NCI-H128 (cell line): ENCODE measurements at regions not wholly inside any gene's neighbourhood (a gene's known extent, or its start where the extent isn't known, plus 50 kb on each side); places are given as distances from the start of the nearest gene placed in this dataset.
"Not testable (repeated sequence)": the region's sequence is repeated elsewhere in the genome, so short reads cannot be mapped to it uniquely, and the experiment has no call there.

ENCODE experiments used
- DNase-seq: peaks from one replicate; lab custom pipeline; 2025; ENCODE audit not compliant: unreplicated experiment; lab: John Stamatoyannopoulos, UW

DNA sequence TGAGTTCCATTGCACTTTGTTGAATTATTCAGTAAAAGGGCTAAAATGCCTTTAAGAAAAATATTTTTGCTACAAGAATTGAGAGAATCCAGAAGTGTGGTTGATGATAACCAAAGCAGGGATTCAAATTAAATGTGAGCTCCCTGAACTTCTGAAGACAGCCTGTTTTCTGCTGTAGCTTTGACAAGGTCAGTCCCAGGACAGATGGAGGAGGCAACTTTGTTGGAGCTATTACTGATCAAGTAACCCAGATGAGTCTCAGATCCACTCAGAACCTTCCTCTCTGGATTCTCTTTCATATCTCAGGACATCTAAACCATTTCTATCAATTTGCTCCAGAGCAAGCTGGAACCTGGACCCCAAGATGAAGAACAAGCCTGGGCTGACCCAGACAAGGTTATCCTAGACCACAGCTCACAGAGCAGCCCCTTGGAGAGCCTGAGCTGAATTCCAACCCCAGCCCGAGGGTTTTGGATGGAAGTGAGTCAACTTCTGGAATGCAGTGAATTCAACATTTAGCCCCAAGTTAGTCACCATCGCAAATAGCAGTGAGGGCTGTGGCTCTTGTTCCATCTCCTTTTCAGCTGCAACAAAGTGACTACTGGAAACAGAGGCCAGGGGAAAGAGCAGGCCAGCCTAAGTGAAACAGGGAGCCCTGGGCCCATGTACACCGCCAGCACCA, 137.8 kb upstream of the TSC22D1 start:
- no peak for DNase-seq

DNA sequence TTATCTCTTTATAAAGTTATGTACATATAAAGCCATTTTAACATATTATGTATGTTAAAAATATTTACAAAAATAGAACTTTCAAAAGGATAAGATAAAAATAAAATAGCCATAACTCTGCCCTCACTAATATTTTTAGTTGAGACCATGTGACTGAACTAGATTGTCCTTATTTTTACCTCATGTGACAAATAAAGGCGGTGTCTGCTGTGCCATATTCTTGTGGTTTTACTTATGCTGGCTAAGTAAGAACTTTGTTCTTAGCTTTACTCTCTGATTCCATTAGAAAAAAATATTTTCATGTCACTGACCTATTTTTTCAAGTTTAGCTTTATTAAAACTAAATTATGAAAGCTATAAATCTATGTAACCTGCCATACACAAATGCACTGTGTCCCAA, 135.6 kb upstream of the TSC22D1 start:
- DNase-seq = no peak

DNA sequence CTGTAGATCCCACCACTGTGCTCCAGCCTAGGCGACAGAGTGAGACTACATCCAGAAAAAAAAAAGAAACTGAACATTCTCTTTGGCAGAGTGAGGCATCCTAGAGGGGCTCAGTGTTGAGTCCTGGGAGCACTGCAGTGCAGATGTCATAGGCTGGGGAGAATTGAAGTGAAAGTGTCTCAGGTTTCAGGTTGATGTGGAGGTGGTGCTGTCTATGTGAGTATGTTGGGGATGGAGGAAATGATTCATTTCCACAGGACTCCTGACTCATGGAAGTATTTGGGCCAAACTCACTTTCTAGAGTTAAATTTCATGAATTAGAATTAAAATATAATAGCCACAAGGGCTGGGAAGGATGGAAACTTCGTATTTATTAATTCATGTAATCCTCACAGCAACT, 134.4 kb upstream of the TSC22D1 start:
- DNase-seq = no peak

DNA sequence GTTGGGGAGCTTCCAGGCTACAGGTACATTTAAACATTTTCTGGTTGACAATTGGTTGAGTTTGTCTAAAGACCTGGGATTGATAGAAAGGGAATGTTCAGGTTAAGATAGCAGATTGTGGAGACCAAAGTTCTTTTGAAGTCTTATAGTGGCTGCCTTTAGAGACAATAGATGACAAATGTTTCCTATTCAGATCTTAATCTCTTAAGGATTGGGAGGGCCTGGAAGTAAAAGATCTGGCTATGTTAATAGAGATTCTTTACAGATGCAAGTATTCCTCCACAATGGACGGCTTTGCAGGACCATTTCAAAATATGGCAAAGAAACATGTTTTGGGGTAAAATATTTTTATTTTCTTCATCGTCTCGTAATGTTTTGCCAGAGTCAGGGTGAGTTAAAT, 128.7 kb upstream of the TSC22D1 start:
- not testable (repeated sequence) for DNase-seq

DNA sequence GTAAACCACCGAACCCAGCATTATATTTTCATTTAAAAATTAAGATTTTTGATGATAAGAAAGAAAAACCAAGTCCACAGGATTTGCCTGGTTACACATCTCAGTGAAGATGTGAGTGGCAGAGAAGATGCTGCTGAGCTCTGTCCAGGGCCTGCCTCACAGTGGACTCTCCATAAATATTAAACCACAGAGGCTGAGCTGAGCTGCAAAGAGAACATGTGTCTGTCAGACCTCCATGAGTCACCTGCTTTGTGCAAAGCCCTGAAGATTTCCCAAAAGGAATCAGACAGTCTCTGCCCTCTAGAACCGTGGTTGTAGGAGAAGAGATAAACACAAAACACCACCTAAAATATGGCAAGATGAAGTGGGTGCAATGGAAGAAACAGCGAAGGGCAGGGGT, 127.2 kb upstream of the TSC22D1 start:
- DNase-seq = no peak

DNA sequence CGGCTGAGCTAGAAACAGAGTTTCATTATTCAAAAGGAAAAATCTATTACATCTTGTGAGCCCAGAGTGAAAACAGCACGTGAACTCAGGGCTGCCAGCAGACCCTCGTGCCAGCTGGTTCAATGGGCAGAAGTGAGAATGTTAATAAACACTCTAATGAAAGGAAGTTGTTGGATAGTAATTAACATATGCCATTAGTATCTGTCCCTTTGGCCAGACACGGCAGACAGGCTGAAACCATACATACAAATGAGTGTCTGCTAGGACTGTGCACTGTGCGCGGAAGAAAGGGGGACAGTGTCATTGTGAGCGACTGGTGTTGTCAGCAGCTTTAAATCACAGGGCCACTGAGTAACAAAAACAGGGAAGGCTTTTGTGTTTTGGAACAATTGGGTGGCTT, 121.9 kb upstream of the TSC22D1 start:
- no peak for DNase-seq

DNA sequence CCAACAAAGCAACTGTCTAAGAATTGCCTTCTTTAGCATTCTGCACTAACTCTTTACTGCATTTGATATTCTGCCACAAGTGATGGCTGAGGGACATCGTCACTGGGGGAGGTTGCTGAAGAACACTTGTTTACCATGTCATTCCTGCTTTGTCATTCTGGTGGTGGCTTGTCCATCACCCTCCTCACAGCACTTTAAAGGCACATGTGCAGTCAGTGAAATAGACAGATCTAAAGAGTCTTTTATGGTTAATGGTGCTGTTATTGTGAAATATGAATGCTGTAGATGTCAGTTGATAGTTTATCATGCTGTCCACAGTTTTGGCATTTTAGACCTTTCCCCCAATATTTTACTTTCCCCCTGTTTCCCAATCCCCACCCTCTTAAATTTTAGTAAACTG, 120.9 kb upstream of the TSC22D1 start:
- no peak for DNase-seq

DNA sequence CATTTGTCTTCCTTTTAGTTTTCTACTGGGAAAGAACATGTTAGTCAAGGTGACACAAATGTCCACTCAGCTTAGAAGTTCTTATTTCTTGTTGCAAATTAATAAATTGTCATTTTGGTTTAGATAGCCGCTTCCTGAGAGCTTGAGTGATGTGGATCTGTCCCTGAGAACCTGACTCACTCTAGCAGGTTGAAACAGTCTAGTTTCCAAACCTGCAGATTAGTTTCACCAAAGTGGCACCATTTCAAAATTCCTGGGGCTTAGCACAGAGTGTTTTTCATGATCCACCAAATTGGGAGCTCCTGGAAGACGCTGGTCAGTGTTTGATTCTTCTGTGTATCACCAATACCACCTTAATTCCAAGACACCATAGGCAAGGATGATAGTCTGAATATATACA, 119.4 kb upstream of the TSC22D1 start:
- DNase-seq = no peak

DNA sequence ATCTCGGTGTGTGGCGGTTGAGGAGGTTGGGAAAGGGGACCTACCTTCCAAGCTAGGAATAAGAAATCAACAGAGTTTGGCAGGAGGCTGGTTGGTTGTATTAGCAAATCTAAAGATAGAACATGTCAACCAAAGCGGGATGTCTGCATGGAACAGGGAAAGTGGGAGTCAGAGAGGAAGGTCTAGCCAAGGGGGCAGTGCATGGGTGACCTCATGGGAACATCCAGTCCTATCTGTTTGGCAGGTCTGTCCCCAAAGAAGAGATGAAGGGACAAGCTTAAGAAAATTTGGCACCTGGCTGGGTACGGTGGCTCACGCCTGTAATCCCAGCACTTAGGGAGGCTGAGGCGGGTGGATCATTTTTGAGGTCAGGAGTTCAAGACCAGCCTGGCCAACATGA, 118.7 kb upstream of the TSC22D1 start:
- no peak for DNase-seq

DNA sequence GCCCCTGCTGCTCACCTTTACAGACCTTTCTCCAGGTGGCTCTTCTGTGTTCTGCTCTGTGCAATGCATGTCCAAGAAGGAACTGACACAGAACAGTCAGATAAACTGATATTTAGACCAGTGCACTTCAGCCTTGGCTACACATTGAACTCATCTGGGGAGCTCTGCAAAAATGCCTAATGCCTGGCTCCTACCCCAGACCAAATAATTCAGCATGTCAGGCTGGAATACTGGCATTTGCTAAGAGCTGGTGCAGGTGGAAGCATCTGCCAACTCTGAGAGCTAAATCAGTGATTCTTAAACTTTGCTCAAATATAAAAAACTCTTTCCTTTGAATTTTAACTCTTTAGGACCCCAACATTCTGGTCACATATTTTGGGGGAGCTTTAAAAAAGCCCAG, 118.2 kb upstream of the TSC22D1 start:
- DNase-seq = no peak

DNA sequence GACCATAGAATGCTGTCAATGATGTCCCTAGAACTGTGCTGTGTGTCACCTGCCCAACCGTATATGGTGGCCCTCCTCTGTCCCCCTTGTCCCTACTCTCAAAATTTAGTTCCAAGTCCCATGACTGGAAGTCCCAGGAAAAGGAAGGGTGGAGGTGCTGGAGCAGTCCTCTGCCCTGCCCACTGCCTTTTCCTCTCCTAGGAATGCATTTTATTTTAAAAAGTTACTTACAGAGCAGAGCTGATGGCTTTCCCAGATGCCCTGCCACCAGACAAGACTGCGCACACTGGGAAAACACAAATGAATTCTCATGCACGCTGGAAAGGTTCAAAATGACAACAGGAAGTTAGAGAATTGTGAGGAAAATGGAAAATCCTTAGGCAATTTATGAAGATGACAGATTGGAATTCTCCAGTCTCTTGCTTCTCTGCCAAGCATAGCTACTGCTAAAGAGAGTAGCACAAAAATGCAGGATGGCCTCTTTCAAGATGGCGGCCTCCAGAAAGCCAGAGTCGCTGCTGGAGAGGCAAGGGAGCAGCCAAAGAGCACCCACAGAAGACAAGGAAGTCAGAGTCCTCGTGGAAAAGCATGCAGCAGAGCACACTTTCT, 117.1 kb upstream of the TSC22D1 start:
- DNase-seq = no peak

DNA sequence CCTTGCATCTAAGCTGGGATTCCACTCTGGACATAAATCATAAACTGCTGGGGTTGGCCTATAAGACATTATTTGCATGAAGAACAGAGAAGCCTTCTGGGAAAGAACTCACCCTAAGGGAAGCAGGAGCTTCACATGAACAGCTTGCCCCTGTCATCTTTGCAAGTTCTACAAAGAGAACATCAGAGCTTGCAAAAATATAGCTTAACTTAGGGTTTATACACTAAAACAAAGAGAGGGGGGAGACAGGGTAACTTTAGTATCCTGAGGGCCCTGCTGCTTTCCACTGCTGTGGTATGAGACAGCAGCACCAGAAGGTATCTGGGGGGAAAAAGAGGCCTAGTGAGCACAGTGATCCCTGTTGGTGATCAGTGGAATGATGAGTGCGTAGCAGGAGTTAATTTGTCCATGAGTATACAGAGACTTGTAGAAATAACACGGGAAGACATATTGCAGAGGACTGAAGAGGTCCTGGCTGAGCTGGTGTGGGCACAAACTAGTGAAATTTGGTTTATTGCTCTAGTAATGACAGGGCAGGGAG, 116.1 kb upstream of the TSC22D1 start:
- DNase-seq = no peak

DNA sequence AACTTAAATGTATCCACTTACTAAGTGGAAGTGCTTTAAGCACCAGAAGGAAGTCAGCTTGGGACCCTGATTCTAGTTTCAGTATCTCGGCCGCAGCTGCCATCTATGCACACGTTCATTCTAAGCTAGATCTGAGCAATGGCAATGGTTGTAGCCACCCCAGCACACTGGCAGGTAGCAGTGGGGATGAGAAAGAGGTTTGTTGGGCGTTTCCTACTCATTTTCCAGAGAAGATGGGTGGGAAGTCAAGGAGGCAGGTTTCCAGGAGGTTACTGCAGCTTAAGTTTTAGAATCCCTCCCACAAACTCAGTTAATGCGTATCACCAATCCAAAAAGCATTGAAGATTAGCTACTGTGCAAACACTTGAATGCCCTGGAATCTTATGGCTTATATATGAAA, 114.2 kb upstream of the TSC22D1 start:
- no peak for DNase-seq

DNA sequence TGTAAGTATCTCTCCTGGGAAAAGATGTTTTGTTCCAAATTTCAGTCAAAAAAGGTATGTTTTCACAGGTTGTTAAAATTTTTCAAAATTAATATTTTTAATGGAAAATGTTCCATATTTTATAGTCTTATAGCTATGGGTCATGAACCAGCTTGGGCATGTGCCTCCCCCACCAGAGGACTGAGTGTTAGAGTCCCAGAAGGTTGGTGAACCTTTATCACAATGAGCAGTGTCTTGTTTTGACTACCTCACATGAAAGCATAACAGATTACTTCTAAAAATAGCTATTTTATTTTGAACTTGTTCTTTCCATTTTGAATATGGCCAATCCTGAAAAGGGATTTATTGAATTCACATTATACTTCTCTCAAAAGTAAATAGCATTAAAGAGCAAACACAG, 112.5 kb upstream of the TSC22D1 start:
- DNase-seq = no peak

DNA sequence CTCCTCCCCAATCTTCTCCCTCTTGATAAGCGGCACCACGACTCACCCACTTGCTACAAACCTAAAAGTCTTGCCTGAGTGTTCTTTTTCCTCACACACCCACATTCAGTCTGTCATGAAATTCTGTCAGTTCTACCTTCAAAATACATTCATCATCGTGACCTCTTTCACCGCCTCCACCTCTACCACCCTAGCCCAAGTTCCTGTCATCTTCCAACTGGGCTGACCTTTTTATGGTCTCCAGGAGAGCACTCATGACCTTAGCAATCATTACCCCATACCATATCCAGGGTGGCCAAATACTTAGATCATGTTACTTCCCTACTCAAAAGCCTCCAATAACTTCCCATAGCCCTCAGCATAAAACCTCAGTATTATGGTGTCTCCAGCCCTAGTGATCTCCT, 110.4 kb upstream of the TSC22D1 start:
- no peak for DNase-seq

DNA sequence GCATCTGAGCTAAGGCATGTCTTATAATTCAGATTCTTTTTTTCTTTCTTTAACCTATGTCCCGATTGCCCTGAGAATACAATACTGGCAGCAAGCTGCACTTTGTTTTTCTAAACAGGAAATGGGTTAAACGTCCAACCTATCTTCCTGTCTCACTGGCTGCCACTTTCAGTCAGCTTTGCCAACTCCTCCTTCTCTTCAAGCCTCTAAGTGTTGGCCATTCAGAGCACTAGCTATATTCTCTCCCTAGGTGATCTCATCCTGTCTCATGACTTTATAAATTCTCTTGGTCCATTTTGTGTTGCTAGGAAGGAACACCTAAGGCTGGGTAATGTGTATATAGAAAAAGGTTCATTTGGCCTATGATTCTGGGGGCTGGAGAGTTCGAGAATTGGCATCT, 109.5 kb upstream of the TSC22D1 start:
- no peak for DNase-seq

DNA sequence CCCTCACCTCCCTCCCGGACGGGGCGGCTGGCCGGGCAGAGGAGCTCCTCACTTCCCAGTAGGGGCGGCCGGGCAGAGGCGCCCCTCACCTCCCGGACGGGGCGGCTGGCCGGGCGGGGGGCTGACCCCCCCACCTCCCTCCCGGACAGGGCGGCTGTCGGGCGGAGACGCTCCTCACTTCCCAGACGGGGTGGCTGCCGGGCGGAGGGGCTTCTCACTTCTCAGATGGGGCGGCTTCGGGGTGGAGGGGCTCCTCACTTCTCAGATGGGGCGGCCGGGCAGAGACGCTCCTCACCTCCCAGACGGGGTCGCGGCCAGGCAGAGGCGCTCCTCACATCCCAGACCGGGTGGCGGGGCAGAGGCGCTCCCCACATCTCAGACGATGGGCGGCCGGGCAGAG, 106.3 kb upstream of the TSC22D1 start:
- DNase-seq = not testable (repeated sequence)

DNA sequence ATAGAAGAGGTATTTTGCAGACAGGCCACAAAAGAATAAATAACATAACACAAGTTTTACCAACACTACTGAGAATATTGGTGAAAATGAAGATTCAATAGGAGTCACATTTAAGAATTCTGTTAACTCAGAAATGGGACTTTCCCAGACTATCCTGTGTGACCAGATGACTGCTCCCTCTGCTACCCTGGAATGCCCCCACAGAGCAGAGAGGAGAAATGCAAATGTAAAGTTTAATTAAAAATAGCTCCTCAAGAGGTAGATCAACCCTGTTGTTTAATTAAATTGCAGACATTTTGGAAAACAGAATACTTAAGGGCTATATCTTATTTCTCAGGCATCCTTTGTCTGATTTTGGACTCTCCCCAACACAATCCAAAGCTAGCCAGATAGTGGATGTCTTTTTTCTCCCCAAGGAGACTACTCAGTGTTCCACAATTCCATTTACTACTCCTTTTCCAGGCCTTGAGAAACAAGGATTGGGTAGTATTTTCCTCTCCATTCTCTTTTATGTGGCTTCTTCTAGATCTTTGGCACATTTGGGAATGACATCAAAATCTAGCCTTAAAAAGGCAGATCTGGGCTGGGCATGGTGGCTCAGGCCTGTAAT, 104.7 kb upstream of the TSC22D1 start:
- DNase-seq = no peak

DNA sequence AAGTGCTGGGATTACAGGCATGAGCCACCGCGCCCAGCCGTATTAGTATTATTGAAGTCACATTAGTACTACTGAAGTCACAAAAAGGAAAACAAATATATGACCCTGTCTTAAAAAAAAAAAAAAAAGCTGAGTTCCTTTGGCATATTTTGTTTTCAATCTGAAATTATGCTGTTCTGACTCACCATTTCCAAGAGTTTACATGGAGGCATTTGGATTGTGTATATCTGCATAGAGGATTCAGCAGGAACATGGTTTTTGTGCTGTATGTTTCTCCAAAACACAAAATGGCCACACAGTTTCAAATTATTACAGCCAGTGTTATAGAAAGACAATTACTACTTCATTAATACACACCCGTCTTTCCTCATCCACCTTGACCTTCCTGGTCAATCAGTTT, 103.5 kb upstream of the TSC22D1 start:
- no peak for DNase-seq

DNA sequence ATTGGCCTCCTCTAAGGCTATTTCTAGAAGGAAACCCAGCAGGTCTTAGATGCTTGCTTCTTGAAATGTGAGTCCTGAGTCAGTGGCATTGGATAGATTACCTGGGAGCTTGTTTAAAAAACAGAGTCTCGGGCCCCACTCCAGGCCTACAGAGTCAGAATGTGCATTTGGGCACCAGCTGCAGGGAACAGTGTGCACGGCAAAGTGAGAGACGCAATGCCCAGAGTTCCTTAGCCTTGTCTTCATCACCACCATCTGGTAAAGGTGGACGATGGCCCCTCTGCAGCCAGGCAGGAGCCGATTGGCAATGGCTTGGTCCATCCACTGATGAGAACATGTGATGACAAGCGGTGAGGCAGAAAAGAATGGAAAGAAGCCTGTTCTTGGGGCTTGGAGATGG, 102.1 kb upstream of the TSC22D1 start:
- DNase-seq = no peak

DNA sequence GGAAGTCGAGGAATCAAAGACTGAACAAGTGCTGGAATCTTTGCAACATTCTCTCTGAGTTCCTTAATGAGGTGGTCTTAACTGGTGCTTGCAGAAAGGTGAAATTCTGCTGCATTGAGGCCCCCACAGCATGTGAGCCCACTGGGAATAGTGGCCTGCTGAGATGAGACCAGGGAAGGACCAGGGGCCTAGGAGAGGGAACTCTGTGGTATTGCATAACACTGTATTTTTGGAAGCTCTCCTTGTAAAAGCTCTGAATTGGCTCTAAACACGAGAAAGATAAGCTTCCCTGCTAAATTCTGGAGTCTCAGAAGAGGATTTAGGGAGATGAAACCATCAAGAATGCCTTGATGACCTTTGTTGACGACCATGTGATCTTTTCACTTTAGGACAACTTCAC, 100.4 kb upstream of the TSC22D1 start:
- no peak for DNase-seq

DNA sequence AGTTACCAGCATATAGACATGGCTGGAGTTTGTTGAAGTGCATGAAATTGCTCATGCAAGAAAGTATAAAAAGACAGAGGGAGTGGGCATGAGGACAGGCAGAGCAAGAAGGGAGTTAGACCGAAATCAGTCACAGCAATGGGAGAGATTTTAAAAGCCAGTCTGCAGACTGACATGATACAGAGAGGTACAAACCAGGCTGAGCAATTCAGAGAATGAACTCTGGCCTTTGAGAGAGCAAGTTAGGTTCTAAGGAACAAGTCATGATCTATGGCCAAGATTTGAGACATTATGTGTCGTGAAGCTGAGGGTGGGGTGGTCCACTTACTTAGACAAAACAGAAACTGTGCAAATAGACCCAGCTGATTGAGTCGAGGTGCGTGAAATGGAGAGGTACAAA, 93.4 kb upstream of the TSC22D1 start:
- DNase-seq = no peak

DNA sequence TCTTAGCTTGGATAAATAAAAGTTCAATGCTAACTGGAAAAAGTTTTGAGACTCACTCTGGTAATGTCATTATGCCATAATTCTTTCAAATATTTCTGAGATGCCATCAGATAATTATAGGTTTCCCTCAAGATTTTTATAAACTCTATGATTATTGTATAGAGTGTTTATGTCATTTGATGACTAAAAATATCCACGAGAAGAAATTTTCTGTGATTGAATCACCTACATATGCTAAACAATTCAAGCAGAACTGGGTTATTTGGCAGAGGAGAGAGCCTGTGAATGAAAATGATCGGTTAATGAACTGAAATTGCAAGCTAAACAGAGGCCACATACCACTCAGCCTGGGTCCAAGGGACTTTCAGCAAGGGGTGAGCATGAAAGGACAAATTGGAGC, 92.6 kb upstream of the TSC22D1 start:
- no peak for DNase-seq
